Breast epithelium (tissue), 4 donors: ENCODE measurements at regions not wholly inside any gene's neighbourhood (a gene's known extent, or its start where the extent isn't known, plus 50 kb on each side); places are given as distances from the start of the nearest gene placed in this dataset.

Experiments
- DNase-seq, 2 donors: peaks; one replicate each; pipeline ENCODE4 v3.0.0-alpha.2; 2019; ENCODE audit warnings: low spot score in 2 of 2
- H3K27ac ChIP-seq, 2 donors: fragments of 200-600 bp; sonication (generic) in 1 of 2; one replicate each; pipeline ENCODE4 v1.5.1; 2016 to 2019; ENCODE audit warnings: mild to moderate bottlenecking in 1 of 2
- H3K27me3 ChIP-seq, 2 donors: fragments of 200-600 bp; sonication (generic) in 1 of 2; one replicate each; pipeline versions ENCODE4 v1.5.1 to v1.6.0; 2017 to 2019; ENCODE audit warnings: control low read depth in 1 of 2, mild to moderate bottlenecking in 1 of 2
- H3K36me3 ChIP-seq: fragments of 200-600 bp; one replicate; pipeline ENCODE4 v1.5.1; 2019
- H3K4me1 ChIP-seq, 2 donors: fragments of 200-600 bp; sonication (generic); one replicate each; pipeline ENCODE4 v1.5.1; 2016 to 2019; ENCODE audit warnings: control low read depth in 1 of 2
- H3K4me3 ChIP-seq, 3 donors: fragments of 200-600 bp; sonication (generic); 1 replicate in 2 of 3; 2 replicates in 1 of 3; pipeline ENCODE4 v1.5.1; 2016 to 2019; ENCODE audit warnings: mild to moderate bottlenecking in 3 of 3, moderate library complexity in 2 of 3
- H3K9me3 ChIP-seq, 2 donors: fragments of 200-600 bp; sonication (generic) in 1 of 2; one replicate each; pipeline ENCODE4 v1.5.1; 2016 to 2019; ENCODE audit warnings: control low read depth in 1 of 2
- POLR2A ChIP-seq: fragments of 450-650 bp; IDR thresholded peaks from one replicate; pipeline ENCODE4 v1.6.1; 2016; ENCODE audit warnings: antibody characterized with exemption, mild to moderate bottlenecking, moderate library complexity
- POLR2AphosphoS5 ChIP-seq, 3 donors: sonication (generic); formaldehyde crosslinking; IDR thresholded peaks; one replicate each; pipeline ENCODE4 v1.6.1; 2017; ENCODE audit warnings: antibody characterized with exemption in 3 of 3
- intact Hi-C: fragments of 100-400 bp; cut with DNase I; formaldehyde crosslinking; loops from one replicate; pipeline ENCODE4 v1.15.1; 2023; ENCODE audit warnings: low total_unique reads
- TF ChIP-seq, protein P1 (sequence below), 3 donors: fragments of 450-650 bp; IDR thresholded peaks; one replicate each; pipeline ENCODE4 v1.5.1; 2016 to 2017; ENCODE audit warnings: antibody characterized with exemption in 3 of 3, mild to moderate bottlenecking in 3 of 3, moderate library complexity in 3 of 3

- H3K36me3 ChIP-seq = no peaks in the 10 kb centered on the region
- no peak for DNase-seq
- H3K9me3 ChIP-seq = no peaks in the 10 kb centered on the region
- no peaks in the 10 kb centered on the region for H3K27me3 ChIP-seq
- intact Hi-C loops = no loop called here
- no peak overlapping the region for H3K27ac ChIP-seq
- no peaks in the 10 kb centered on the region for H3K4me1 ChIP-seq
- H3K4me3 ChIP-seq = no peak overlapping the region
- TF ChIP-seq POLR2A (no peak), POLR2AphosphoS5 (IDR thresholded peaks at IDR 0.05) (no peak)
- TF ChIP-seq, protein P1, sequence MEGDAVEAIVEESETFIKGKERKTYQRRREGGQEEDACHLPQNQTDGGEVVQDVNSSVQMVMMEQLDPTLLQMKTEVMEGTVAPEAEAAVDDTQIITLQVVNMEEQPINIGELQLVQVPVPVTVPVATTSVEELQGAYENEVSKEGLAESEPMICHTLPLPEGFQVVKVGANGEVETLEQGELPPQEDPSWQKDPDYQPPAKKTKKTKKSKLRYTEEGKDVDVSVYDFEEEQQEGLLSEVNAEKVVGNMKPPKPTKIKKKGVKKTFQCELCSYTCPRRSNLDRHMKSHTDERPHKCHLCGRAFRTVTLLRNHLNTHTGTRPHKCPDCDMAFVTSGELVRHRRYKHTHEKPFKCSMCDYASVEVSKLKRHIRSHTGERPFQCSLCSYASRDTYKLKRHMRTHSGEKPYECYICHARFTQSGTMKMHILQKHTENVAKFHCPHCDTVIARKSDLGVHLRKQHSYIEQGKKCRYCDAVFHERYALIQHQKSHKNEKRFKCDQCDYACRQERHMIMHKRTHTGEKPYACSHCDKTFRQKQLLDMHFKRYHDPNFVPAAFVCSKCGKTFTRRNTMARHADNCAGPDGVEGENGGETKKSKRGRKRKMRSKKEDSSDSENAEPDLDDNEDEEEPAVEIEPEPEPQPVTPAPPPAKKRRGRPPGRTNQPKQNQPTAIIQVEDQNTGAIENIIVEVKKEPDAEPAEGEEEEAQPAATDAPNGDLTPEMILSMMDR (IDR thresholded peaks at IDR 0.05) = no peak
Measured at GRCh38 chr5:167968837-167969236, 322.6 kb upstream of the WWC1 start.

DNA sequence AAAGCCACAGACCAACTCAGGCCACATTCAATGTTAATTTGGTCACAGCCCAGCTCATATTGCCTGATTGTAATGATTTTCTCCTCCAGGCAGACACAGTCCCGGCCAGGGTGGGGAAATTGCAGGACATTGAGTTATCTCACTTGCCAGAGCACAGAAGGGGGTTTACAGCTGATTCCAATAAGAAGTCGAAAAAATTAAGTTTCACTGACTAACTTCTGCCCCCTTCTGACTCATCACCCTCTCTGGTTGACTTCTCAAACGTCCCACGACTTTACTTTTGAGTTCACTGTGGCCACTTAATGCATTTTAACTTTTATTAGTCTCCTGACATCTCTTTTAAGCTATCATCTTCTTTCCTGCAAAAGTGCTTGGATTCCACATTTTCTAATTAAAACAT lies 321.4 kb upstream of the WWC1 start:
- no peak for DNase-seq
- TF ChIP-seq POLR2AphosphoS5 (IDR thresholded peaks at IDR 0.05) = no peak
- Histone ChIP-seq H3K9me3 (no peaks in the 10 kb centered on the region), H3K27me3 (no peaks in the 10 kb centered on the region), H3K4me3 (no peak overlapping the region), H3K36me3 (no peaks in the 10 kb centered on the region), H3K27ac (no peak overlapping the region), H3K4me1 (no peaks in the 10 kb centered on the region)
- intact Hi-C loops = no loop called here

GRCh38 chr5:167971706-167972105 lies 319.7 kb upstream of the WWC1 start:
- DNase-seq = no peak
- H3K36me3 ChIP-seq = no peaks in the 10 kb centered on the region
- no peaks in the 10 kb centered on the region for H3K27me3 ChIP-seq
- H3K9me3 ChIP-seq = no peaks in the 10 kb centered on the region
- intact Hi-C loops = no loop called here
- no peak overlapping the region for H3K27ac ChIP-seq
- H3K4me3 ChIP-seq = no peak overlapping the region
- no peaks in the 10 kb centered on the region for H3K4me1 ChIP-seq
- no peak for TF ChIP-seq POLR2A
- TF ChIP-seq, protein P1 (IDR thresholded peaks at IDR 0.05) = no peak
- TF ChIP-seq POLR2AphosphoS5 (IDR thresholded peaks at IDR 0.05) = no peak

DNA sequence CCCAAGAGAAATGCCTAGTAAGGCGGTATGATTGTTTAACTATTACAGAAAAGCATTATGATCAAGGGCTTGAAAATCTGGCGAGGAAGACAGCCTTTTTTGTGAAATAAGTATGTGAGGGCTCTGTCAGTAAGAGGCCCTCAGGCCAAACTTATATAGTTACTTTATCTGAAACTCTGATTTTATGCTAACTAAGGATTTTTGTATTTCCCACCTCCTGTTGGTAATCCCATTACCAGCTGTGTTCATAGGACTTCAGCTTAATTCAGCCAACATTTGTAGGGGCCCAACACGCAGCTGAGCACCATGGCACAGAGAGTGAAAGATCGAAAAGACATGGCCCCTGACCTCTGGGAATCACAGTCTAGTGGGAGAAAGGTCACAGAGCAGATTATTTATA lies 318.3 kb upstream of the WWC1 start:
- DNase-seq = no peak
- TF ChIP-seq POLR2A (no peak), POLR2AphosphoS5 (IDR thresholded peaks at IDR 0.05) (no peak)
- TF ChIP-seq, protein P1 (IDR thresholded peaks at IDR 0.05) = no peak

GRCh38 chr5:167984951-167985350 lies 306.5 kb upstream of the WWC1 start:
- TF ChIP-seq POLR2A (no peak), POLR2AphosphoS5 (IDR thresholded peaks at IDR 0.05) (no peak)
- TF ChIP-seq, protein P1 (IDR thresholded peaks at IDR 0.05) = no peak
- intact Hi-C loops = no loop called here
- no peaks in the 10 kb centered on the region for H3K9me3 ChIP-seq
- no peaks in the 10 kb centered on the region for H3K27me3 ChIP-seq
- H3K36me3 ChIP-seq = no peaks in the 10 kb centered on the region
- DNase-seq = no peak
- H3K4me3 ChIP-seq = no peak overlapping the region
- H3K27ac ChIP-seq = no peak overlapping the region
- H3K4me1 ChIP-seq = no peaks in the 10 kb centered on the region

More for the DNA sequence above, 318.3 kb upstream of the WWC1 start:
- intact Hi-C loops = no loop called here
- Histone ChIP-seq H3K9me3 (no peaks in the 10 kb centered on the region), H3K4me3 (no peak overlapping the region), H3K4me1 (no peaks in the 10 kb centered on the region), H3K36me3 (no peaks in the 10 kb centered on the region), H3K27me3 (no peaks in the 10 kb centered on the region), H3K27ac (no peak overlapping the region)

- no peak for TF ChIP-seq POLR2A
- TF ChIP-seq, protein P1 (IDR thresholded peaks at IDR 0.05) = no peak
- no peak for TF ChIP-seq POLR2AphosphoS5 (IDR thresholded peaks at IDR 0.05)
- no peak for DNase-seq
- H3K4me1 ChIP-seq = no peaks in the 10 kb centered on the region
- no peaks in the 10 kb centered on the region for H3K36me3 ChIP-seq
- intact Hi-C loops = no loop called here
- no peak overlapping the region for H3K27ac ChIP-seq
- H3K4me3 ChIP-seq = no peak overlapping the region
- H3K9me3 ChIP-seq = no peaks in the 10 kb centered on the region
- no peaks in the 10 kb centered on the region for H3K27me3 ChIP-seq
Measured at GRCh38 chr5:167985373-167985772, 306.1 kb upstream of the WWC1 start.
